H9 (cell line): ENCODE measurements at regions not wholly inside any gene's neighbourhood (a gene's known extent, or its start where the extent isn't known, plus 50 kb on each side); places are given as distances from the start of the nearest gene placed in this dataset.

Source experiments
- DNase-seq: peaks from one replicate; pipeline ENCODE4 v3.0.0-alpha.2; 2017
- H2AFZ ChIP-seq: one replicate; pipeline ENCODE4 v1.6.1; 2013; ENCODE audit warnings: mild to moderate bottlenecking, low read length, control low read depth, moderate library complexity
- H2AK5ac ChIP-seq: 2 replicates; pipeline ENCODE4 v1.6.1; 2013; ENCODE audit warnings: low read length, control low read depth, mixed read lengths; ENCODE audit not compliant: insufficient read length
- H2BK120ac ChIP-seq: one replicate; pipeline ENCODE4 v1.6.1; 2013; ENCODE audit warnings: low read depth, mild to moderate bottlenecking, low read length, control low read depth, inconsistent platforms; ENCODE audit not compliant: poor library complexity, severe bottlenecking
- H2BK12ac ChIP-seq: 2 replicates; pipeline ENCODE4 v1.6.1; 2013; ENCODE audit warnings: low read length, control low read depth, mixed read lengths, low read depth; ENCODE audit not compliant: insufficient read length
- H2BK15ac ChIP-seq: 2 replicates; pipeline ENCODE4 v1.6.1; 2013; ENCODE audit warnings: low read depth, low read length, control low read depth
- H2BK20ac ChIP-seq: one replicate; pipeline ENCODE4 v1.6.1; 2013; ENCODE audit warnings: low read depth, mild to moderate bottlenecking, low read length, control low read depth, inconsistent platforms; ENCODE audit not compliant: poor library complexity, severe bottlenecking
- H2BK5ac ChIP-seq: 2 replicates; pipeline ENCODE4 v1.6.1; 2013; ENCODE audit warnings: low read length, control low read depth, mixed read lengths; ENCODE audit not compliant: insufficient read length
- H3K14ac ChIP-seq: 2 replicates; pipeline ENCODE4 v1.6.1; 2013; ENCODE audit warnings: low read length, control low read depth; ENCODE audit not compliant: insufficient read depth
- H3K18ac ChIP-seq: 2 replicates; pipeline ENCODE4 v1.6.1; 2013; ENCODE audit warnings: low read depth, mild to moderate bottlenecking, mixed read lengths, low read length, control low read depth; ENCODE audit not compliant: insufficient read length
- H3K23ac ChIP-seq: 2 replicates; pipeline ENCODE4 v1.6.1; 2013; ENCODE audit warnings: low read length, control low read depth, mixed read lengths, low read depth; ENCODE audit not compliant: insufficient read length
- H3K23me2 ChIP-seq: 2 replicates; pipeline ENCODE4 v1.6.1; 2013; ENCODE audit warnings: low read depth, mild to moderate bottlenecking, mixed read lengths, low read length, control low read depth; ENCODE audit not compliant: insufficient read length, poor library complexity, severe bottlenecking
- H3K27ac ChIP-seq: 2 replicates; pipeline ENCODE4 v1.5.1; 2013; ENCODE audit warnings: low read length, control low read depth, mixed read lengths, low read depth; ENCODE audit not compliant: insufficient read length
- H3K27me3 ChIP-seq: 2 replicates; pipeline ENCODE4 v1.6.1; 2013; ENCODE audit warnings: low read length, control low read depth, inconsistent platforms; ENCODE audit not compliant: insufficient read depth
- H3K4ac ChIP-seq: 2 replicates; pipeline ENCODE4 v1.6.1; 2013; ENCODE audit warnings: low read depth, mild to moderate bottlenecking, control low read depth, inconsistent platforms, low read length, moderate library complexity
- H3K4me1 ChIP-seq: 2 replicates; pipeline ENCODE4 v1.6.1; 2013; ENCODE audit warnings: low read length, control low read depth, inconsistent platforms; ENCODE audit not compliant: insufficient read depth
- H3K4me2 ChIP-seq: 2 replicates; pipeline ENCODE4 v1.6.1; 2013; ENCODE audit warnings: low read length, control low read depth, mixed read lengths; ENCODE audit not compliant: insufficient read length, insufficient read depth
- H3K56ac ChIP-seq: 2 replicates; pipeline ENCODE4 v1.6.1; 2013; ENCODE audit warnings: low read depth, mild to moderate bottlenecking, mixed read lengths, low read length, control low read depth; ENCODE audit not compliant: insufficient read length
- H3K79me1 ChIP-seq: 2 replicates; pipeline ENCODE4 v1.6.1; 2013; ENCODE audit warnings: low read depth, mild to moderate bottlenecking, moderate library complexity, low read length, control low read depth, inconsistent platforms; ENCODE audit not compliant: insufficient read depth, poor library complexity, severe bottlenecking
- H3K79me2 ChIP-seq: 2 replicates; pipeline ENCODE4 v1.6.1; 2013; ENCODE audit warnings: low read length, control low read depth, inconsistent platforms; ENCODE audit not compliant: insufficient read depth
- H3K9ac ChIP-seq: 2 replicates; pipeline ENCODE4 v1.6.1; 2013; ENCODE audit warnings: low read length, control low read depth, mixed read lengths; ENCODE audit not compliant: insufficient read length; ENCODE audit errors: extremely low read depth
- H3K9me3 ChIP-seq: one replicate; pipeline ENCODE4 v1.6.1; 2013; ENCODE audit warnings: low read depth, low read length, inconsistent platforms; ENCODE audit not compliant: control insufficient read depth
- H3T11ph ChIP-seq: one replicate; pipeline ENCODE4 v1.6.1; 2013; ENCODE audit warnings: mild to moderate bottlenecking, low read length, control low read depth, inconsistent platforms
- H4K20me1 ChIP-seq: one replicate; pipeline ENCODE4 v1.6.1; 2013; ENCODE audit not compliant: control insufficient read depth, insufficient read length, insufficient read depth
- H4K5ac ChIP-seq: 2 replicates; pipeline ENCODE4 v1.6.1; 2013; ENCODE audit warnings: low read depth, mild to moderate bottlenecking, mixed read lengths, low read length, control low read depth; ENCODE audit not compliant: insufficient read length
- H4K8ac ChIP-seq: replicated peaks from 2 replicates; pipeline ENCODE4 v1.6.1; 2013; ENCODE audit warnings: low read length, control low read depth, mixed read lengths, low read depth; ENCODE audit not compliant: insufficient read length
- H4K91ac ChIP-seq: 2 replicates; pipeline ENCODE4 v1.6.1; 2013; ENCODE audit warnings: low read depth, mild to moderate bottlenecking, moderate library complexity, mixed read lengths, low read length, control low read depth; ENCODE audit not compliant: insufficient read length
- H3K27ac Mint-ChIP-seq, 3 experiments: 2 replicates in 2 of 3; 3 replicates in 1 of 3; pipeline ENCODE4 v1.8.0; 2020 to 2021; ENCODE audit warnings: mixed read lengths in 3 of 3, mild to moderate bottlenecking in 1 of 3, moderate library complexity in 1 of 3
- H3K27me3 Mint-ChIP-seq: 2 replicates; pipeline ENCODE4 v1.8.0; 2021; ENCODE audit warnings: low read depth, mild to moderate bottlenecking, moderate library complexity, mixed read lengths
- H3K36me3 Mint-ChIP-seq, 3 experiments: 2 replicates in 2 of 3; 3 replicates in 1 of 3; pipeline ENCODE4 v1.8.0; 2020 to 2021; ENCODE audit warnings: low read depth in 3 of 3, mixed read lengths in 3 of 3; ENCODE audit not compliant: insufficient read depth in 1 of 3
- H3K4me1 Mint-ChIP-seq, 2 experiments: 2 replicates each; pipeline ENCODE4 v1.8.0; 2020; ENCODE audit warnings: mixed read lengths in 2 of 2
- H3K4me3 Mint-ChIP-seq, 2 experiments: 2 replicates in 1 of 2; 3 replicates in 1 of 2; pipeline ENCODE4 v1.8.0; 2020 to 2021; ENCODE audit warnings: mild to moderate bottlenecking in 2 of 2, mixed read lengths in 2 of 2, moderate library complexity in 1 of 2
- H3K9me3 Mint-ChIP-seq, 2 experiments: 2 replicates in 1 of 2; 3 replicates in 1 of 2; pipeline ENCODE4 v1.8.0; 2020; ENCODE audit warnings: mild to moderate bottlenecking in 2 of 2, mixed read lengths in 2 of 2, moderate library complexity in 1 of 2
- WGBS: extraction: QIAGEN DNeasy Blood & Tissue Kit; methylation state at CpG from one replicate; pipeline ENCODE4 v1.1.7; 2013; ENCODE audit warnings: missing lambda C conversion rate, low lambda C conversion rate, mixed read lengths; ENCODE audit not compliant: insufficient read length; ENCODE audit errors: extremely low coverage; 5-methylcytosine and 5-hydroxymethylcytosine counted together
- TF ChIP-seq, protein P1 (sequence below): fragments of 200-600 bp; sonication (generic); conservative IDR thresholded peaks from 3 replicates; pipeline ENCODE4 v1.8.0; 2021; ENCODE audit warnings: antibody characterized with exemption, mild to moderate bottlenecking

DNA sequence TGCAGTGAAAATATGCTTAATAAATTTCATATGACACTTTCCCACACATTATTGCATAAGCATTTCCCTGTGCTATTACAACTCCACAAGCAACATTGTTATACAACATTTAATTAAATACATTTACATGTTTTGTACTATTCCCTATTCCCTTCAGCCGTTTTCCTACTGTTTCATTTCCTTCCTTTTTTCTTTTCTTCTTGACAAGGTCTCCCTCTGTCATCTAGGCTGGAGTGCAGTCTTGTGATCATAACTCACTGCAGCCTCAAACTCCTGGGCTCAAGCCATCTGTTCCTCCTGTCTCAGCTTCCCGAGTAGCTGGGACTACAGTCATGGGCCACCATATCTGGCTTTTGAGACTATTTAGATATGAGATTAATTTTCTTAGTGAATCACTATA lies 254.7 kb downstream of the NFKBIZ start:
- Histone ChIP-seq H3K4me2 (no peak overlapping the region), H3K4ac (no peak overlapping the region), H3K56ac (no peak overlapping the region), H3K9ac (no peak overlapping the region), H3K9me3 (no peaks in the 10 kb centered on the region), H3K27ac (no peak overlapping the region), H2BK5ac (no peak overlapping the region), H4K8ac (no peak overlapping the region), H3T11ph (no peak overlapping the region), H3K79me1 (no peaks in the 10 kb centered on the region), H4K5ac (no peak overlapping the region), H2AK5ac (no peak overlapping the region), H3K23me2 (no peaks in the 10 kb centered on the region), H2BK12ac (no peak overlapping the region), H2BK120ac (no peak overlapping the region), H4K20me1 (no peaks in the 10 kb centered on the region), H3K18ac (no peak overlapping the region), H3K14ac (no peak overlapping the region), H2AFZ (no peak overlapping the region), H3K23ac (no peak overlapping the region), H3K79me2 (no peaks in the 10 kb centered on the region), H3K4me1 (no peaks in the 10 kb centered on the region), H4K91ac (no peak overlapping the region), H2BK15ac (no peak overlapping the region), H2BK20ac (no peak overlapping the region), H3K27me3 (no peaks in the 10 kb centered on the region)
- TF ChIP-seq, protein P1, sequence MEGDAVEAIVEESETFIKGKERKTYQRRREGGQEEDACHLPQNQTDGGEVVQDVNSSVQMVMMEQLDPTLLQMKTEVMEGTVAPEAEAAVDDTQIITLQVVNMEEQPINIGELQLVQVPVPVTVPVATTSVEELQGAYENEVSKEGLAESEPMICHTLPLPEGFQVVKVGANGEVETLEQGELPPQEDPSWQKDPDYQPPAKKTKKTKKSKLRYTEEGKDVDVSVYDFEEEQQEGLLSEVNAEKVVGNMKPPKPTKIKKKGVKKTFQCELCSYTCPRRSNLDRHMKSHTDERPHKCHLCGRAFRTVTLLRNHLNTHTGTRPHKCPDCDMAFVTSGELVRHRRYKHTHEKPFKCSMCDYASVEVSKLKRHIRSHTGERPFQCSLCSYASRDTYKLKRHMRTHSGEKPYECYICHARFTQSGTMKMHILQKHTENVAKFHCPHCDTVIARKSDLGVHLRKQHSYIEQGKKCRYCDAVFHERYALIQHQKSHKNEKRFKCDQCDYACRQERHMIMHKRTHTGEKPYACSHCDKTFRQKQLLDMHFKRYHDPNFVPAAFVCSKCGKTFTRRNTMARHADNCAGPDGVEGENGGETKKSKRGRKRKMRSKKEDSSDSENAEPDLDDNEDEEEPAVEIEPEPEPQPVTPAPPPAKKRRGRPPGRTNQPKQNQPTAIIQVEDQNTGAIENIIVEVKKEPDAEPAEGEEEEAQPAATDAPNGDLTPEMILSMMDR: no peak
- WGBS: no CpG with 5 or more reads among the region's 2 CpGs
- peak overlapping the region in 1 of 3 experiments; percentile 56; a peak in 1 of 7 replicates for H3K27ac Mint-ChIP-seq
- no peaks in the 10 kb centered on the region for H3K27me3 Mint-ChIP-seq
- DNase-seq: no peak
- no peak overlapping the region for H3K4me3 Mint-ChIP-seq
- peaks cover 0 to 4% (median 0%) of the 10 kb centered on the region in 3 experiments; a peak in 2 of 7 replicates for H3K36me3 Mint-ChIP-seq
- peaks cover 9 to 11% of the 10 kb centered on the region in 2 experiments; a peak in 4 of 5 replicates for H3K9me3 Mint-ChIP-seq
- peaks cover 2 to 6% of the 10 kb centered on the region in 2 experiments; a peak in 2 of 4 replicates for H3K4me1 Mint-ChIP-seq
